HepG2 (cell line): ENCODE measurements at regions not wholly inside any gene's neighbourhood (a gene's known extent, or its start where the extent isn't known, plus 50 kb on each side); places are given as distances from the start of the nearest gene placed in this dataset.

ENCODE experiments used
- ATAC-seq: fragments of 200-7000 bp; cut with Tn5 transposase; 3 replicates; pipeline ENCODE4 v1.9.1; 2020; ENCODE audit warnings: mild to moderate bottlenecking, moderate library complexity
- BruUV-seq: library from RNA; stranded (reverse); fragments of 400-500 nt; replicated peaks from 2 replicates; lab custom pipeline; 2021; lab: Mats Ljungman, UMichigan
- CTCF ChIA-PET: fragments of 300-600 bp; formaldehyde crosslinking; extraction: SDS; loops from one replicate; lab custom pipeline; 2021; ENCODE audit warnings: low total read pairs, inconsistent platforms, low intra/inter-chr PET ratio; lab: Yijun Ruan, JAX
- POLR2A ChIA-PET: fragments of 350-600 bp; sonication (Branson Sonifier 250); formaldehyde crosslinking; loops from one replicate; lab custom pipeline; 2020; ENCODE audit warnings: antibody characterized with exemption, inconsistent platforms; lab: Yijun Ruan, JAX
- DNase-seq: peaks from one replicate; pipeline ENCODE4 v3.0.0-alpha.2; 2015; ENCODE audit warnings: low spot score
- FAIRE-seq: peaks from 3 replicates; lab custom pipeline; 2011; peaks lifted over from hg19 to GRCh38; lab: Jason Lieb, UNC
- H2AFZ ChIP-seq: one replicate; pipeline ENCODE4 v1.6.1; 2011; ENCODE audit warnings: low read length, inconsistent platforms
- H3K27ac ChIP-seq: fragments of 300-600 bp; 3 replicates; pipeline ENCODE4 v1.8.0; 2011; ENCODE audit warnings: mixed run types, mild to moderate bottlenecking, mixed read lengths, low read length, inconsistent platforms; ENCODE audit not compliant: insufficient read depth; ENCODE audit errors: extremely low read length
- H3K27me3 ChIP-seq, 2 experiments: fragments of 200-600 bp in 1 of 2; 2 replicates in 1 of 2; 3 replicates in 1 of 2; pipeline versions ENCODE4 v1.6.0 to v1.8.0; 2011; ENCODE audit warnings: low read length in 2 of 2, mild to moderate bottlenecking in 2 of 2, moderate library complexity in 2 of 2, inconsistent platforms in 1 of 2; ENCODE audit not compliant: insufficient read depth in 2 of 2, control insufficient read depth in 1 of 2
- H3K36me3 ChIP-seq, 2 experiments: fragments of 200-600 bp in 1 of 2; replicated peaks in 1 of 2; 2 replicates in 1 of 2; 3 replicates in 1 of 2; pipeline versions ENCODE4 v1.5.1 to v1.8.0; 2011; ENCODE audit warnings: low read length in 2 of 2, inconsistent platforms in 1 of 2; ENCODE audit not compliant: insufficient read depth in 2 of 2, control insufficient read depth in 1 of 2
- H3K4me1 ChIP-seq: 2 replicates; pipeline ENCODE4 v1.5.1; 2012; ENCODE audit warnings: low read length, inconsistent platforms; ENCODE audit not compliant: insufficient read depth
- H3K4me2 ChIP-seq: 2 replicates; pipeline ENCODE4 v1.6.0; 2011; ENCODE audit warnings: low read depth, low read length, inconsistent platforms
- H3K4me3 ChIP-seq, 3 experiments: fragments of 200-600 bp in 1 of 3; sonication (generic), shearing (Covaris generic) in 1 of 3; replicated peaks in 1 of 3; 2 replicates each; pipeline ENCODE4 v1.5.1; 2011 to 2016; ENCODE audit warnings: low read length in 3 of 3, inconsistent platforms in 2 of 3, low read depth in 2 of 3, mild to moderate bottlenecking in 2 of 3, control low read depth in 1 of 3, mixed read lengths in 1 of 3; ENCODE audit not compliant: insufficient read depth in 1 of 3
- H3K79me2 ChIP-seq: one replicate; pipeline ENCODE4 v1.6.1; 2011; ENCODE audit warnings: low read length, inconsistent platforms; ENCODE audit not compliant: insufficient read depth
- H3K9ac ChIP-seq: 2 replicates; pipeline ENCODE4 v1.6.0; 2011; ENCODE audit warnings: mild to moderate bottlenecking, low read depth, low read length, inconsistent platforms; ENCODE audit not compliant: insufficient read depth
- H3K9me3 ChIP-seq: 2 replicates; pipeline ENCODE4 v1.5.1; 2012; ENCODE audit warnings: mild to moderate bottlenecking, low read length
- H4K20me1 ChIP-seq: 2 replicates; pipeline ENCODE4 v1.6.0; 2011; ENCODE audit warnings: inconsistent platforms, mild to moderate bottlenecking, low read length, moderate library complexity; ENCODE audit not compliant: insufficient read depth
- ATF3 ChIP-seq: sonication (generic); formaldehyde crosslinking; IDR thresholded peaks from 2 replicates; pipeline ENCODE4 v1.4.0; 2020; ENCODE audit warnings: missing genetic modification reagents
- CEBPB ChIP-seq: IDR thresholded peaks from 2 replicates; pipeline ENCODE4 v1.6.1; 2011; ENCODE audit warnings: low read depth, low read length, improper control_type of control experiment, borderline replicate concordance
- MIER2 ChIP-seq: IDR thresholded peaks from 2 replicates; pipeline ENCODE4 v1.6.1; 2016; ENCODE audit warnings: missing biosample characterization, missing genetic modification reagents
- PRDM4 ChIP-seq: sonication (generic); formaldehyde crosslinking; IDR thresholded peaks from 2 replicates; pipeline ENCODE4 v1.9.0; 2021; ENCODE audit warnings: missing genetic modification reagents, borderline replicate concordance
- RAD21 ChIP-seq: fragments of 450-650 bp; formaldehyde crosslinking; IDR thresholded peaks from 2 replicates; pipeline ENCODE4 v1.5.0; 2020; ENCODE audit warnings: mild to moderate bottlenecking
- STAT6 ChIP-seq: sonication (generic); formaldehyde crosslinking; IDR thresholded peaks from 2 replicates; pipeline ENCODE4 v1.4.0; 2020; ENCODE audit warnings: missing genetic modification reagents, mild to moderate bottlenecking, borderline replicate concordance
- ZC3H4 ChIP-seq: sonication (generic); formaldehyde crosslinking; IDR thresholded peaks from 2 replicates; pipeline ENCODE4 v1.4.0; 2020; ENCODE audit warnings: missing genetic modification reagents, borderline replicate concordance
- WGBS: methylation state at CpG from one replicate; pipeline ENCODE4 v1.1.6; 2017; ENCODE audit warnings: low lambda C conversion rate; 5-methylcytosine and 5-hydroxymethylcytosine counted together
- in situ Hi-C: cut with HindIII; loops from 2 replicates; pipeline ENCODE4 v1.10.0; 2017; ENCODE audit warnings: low pct_unique_long_range_greater_than_20kb; ENCODE audit not compliant: extremely low pct_ligation_motif_present
- intact Hi-C: fragments of 100-400 bp; cut with micrococcal nuclease; formaldehyde crosslinking; loops from one replicate; pipeline ENCODE4 v1.10.0; 2022; ENCODE audit not compliant: unreplicated experiment

- WGBS = 9% methylated on average over 8 of the region's 10 CpGs
- BruUV-seq = no TSS peak
- TF ChIP-seq MIER2 (CRISPR knock-in tag) (no peak), STAT6 (CRISPR knock-in tag) (no peak), ZC3H4 (CRISPR knock-in tag) (no peak), ATF3 (CRISPR knock-in tag) (no peak), PRDM4 (CRISPR knock-in tag) (no peak), RAD21 (no peak), CEBPB (no peak)
- no peak for ATAC-seq
- Histone ChIP-seq H3K4me3 (no peak overlapping the region), H3K27ac (no peak overlapping the region), H3K79me2 (no peaks in the 10 kb centered on the region), H2AFZ (no peak overlapping the region), H3K27me3 (peaks cover 3 to 35% of the 10 kb centered on the region in 2 experiments; a peak in 4 of 5 replicates), H3K36me3 (no peaks in the 10 kb centered on the region), H3K4me2 (no peak overlapping the region), H3K9ac (no peak overlapping the region), H3K4me1 (no peaks in the 10 kb centered on the region), H4K20me1 (no peaks in the 10 kb centered on the region), H3K9me3 (no peaks in the 10 kb centered on the region)
- ChIA-PET CTCF (no interaction called here), POLR2A (no interaction called here)
- DNase-seq = no peak
- no peak for FAIRE-seq
- intact Hi-C loops = no loop called here
- in situ Hi-C loops = no loop called here
Observed at GRCh38 chr3:127461286-127461910, 129.1 kb downstream of the TPRA1 start.
